H1 (cell line): ENCODE measurements at regions not wholly inside any gene's neighbourhood (a gene's known extent, or its start where the extent isn't known, plus 50 kb on each side); places are given as distances from the start of the nearest gene placed in this dataset.

ENCODE experiments used
- CTCF ChIA-PET: fragments of 300-600 bp; sonication (Branson Sonifier 250); formaldehyde crosslinking; loops from one replicate; lab custom pipeline; 2021; ENCODE audit not compliant: partially characterized antibody; lab: Charles Lee
- POLR2A ChIA-PET: fragments of 300-600 bp; sonication (Branson Sonifier 250); formaldehyde crosslinking; loops from one replicate; lab custom pipeline; 2021; ENCODE audit warnings: inconsistent platforms; ENCODE audit not compliant: partially characterized antibody; lab: Charles Lee
- DNase-seq, 2 experiments: peaks; one replicate each; pipeline versions ENCODE4 v3.0.0 to v3.0.0-alpha.2; 2010 to 2022; ENCODE audit warnings: low spot score in 2 of 2, low read depth in 1 of 2, mixed read lengths in 1 of 2
- FAIRE-seq: peaks from 2 replicates; lab custom pipeline; 2011; peaks lifted over from hg19 to GRCh38; lab: Jason Lieb, UNC
- H2AFZ ChIP-seq: 2 replicates; pipeline ENCODE4 v1.8.1; 2012; ENCODE audit warnings: low read length, inconsistent platforms
- H2AK5ac ChIP-seq: 2 replicates; pipeline ENCODE4 v1.6.1; 2013; ENCODE audit warnings: low read depth, low read length
- H2BK120ac ChIP-seq: replicated peaks from 2 replicates; pipeline ENCODE3; 2013; ENCODE audit warnings: low read depth, low read length, inconsistent platforms
- H2BK12ac ChIP-seq: 2 replicates; pipeline ENCODE4 v1.6.1; 2013; ENCODE audit warnings: low read depth, low read length
- H2BK15ac ChIP-seq: 2 replicates; pipeline ENCODE4 v1.6.1; 2013; ENCODE audit warnings: low read length
- H2BK20ac ChIP-seq: 2 replicates; pipeline ENCODE4 v1.6.1; 2013; ENCODE audit warnings: low read length
- H2BK5ac ChIP-seq: 2 replicates; pipeline ENCODE4 v1.6.1; 2013; ENCODE audit warnings: low read depth, low read length
- H3K14ac ChIP-seq: 2 replicates; pipeline ENCODE4 v1.6.1; 2013; ENCODE audit warnings: inconsistent platforms; ENCODE audit not compliant: insufficient read length
- H3K18ac ChIP-seq: 2 replicates; pipeline ENCODE4 v1.6.1; 2013; ENCODE audit warnings: low read length; ENCODE audit errors: extremely low read depth
- H3K23ac ChIP-seq: 2 replicates; pipeline ENCODE4 v1.6.1; 2013; ENCODE audit warnings: inconsistent platforms; ENCODE audit not compliant: insufficient read length
- H3K23me2 ChIP-seq: 2 replicates; pipeline ENCODE4 v1.6.1; 2013; ENCODE audit warnings: low read depth, low read length
- H3K27ac ChIP-seq: 2 replicates; pipeline ENCODE4 v1.6.1; 2011; ENCODE audit warnings: low read depth, low read length, inconsistent platforms
- H3K27me3 ChIP-seq, 4 experiments: replicated peaks in 1 of 4; 1 replicate in 1 of 4; 2 replicates in 3 of 4; pipeline versions ENCODE4 v1.6.1 to v1.8.1; 2011 to 2013; ENCODE audit warnings: low read length in 3 of 4, mild to moderate bottlenecking in 3 of 4, inconsistent platforms in 2 of 4, mixed read lengths in 2 of 4, moderate library complexity in 1 of 4; ENCODE audit not compliant: control insufficient read depth in 3 of 4, insufficient read depth in 3 of 4; ENCODE audit errors: extremely low read depth in 1 of 4
- H3K36me3 ChIP-seq, 4 experiments: 2 replicates each; pipeline versions ENCODE4 v1.6.1 to v1.8.1; 2011 to 2013; ENCODE audit warnings: mild to moderate bottlenecking in 4 of 4, low read length in 3 of 4, moderate library complexity in 2 of 4, control low read depth in 1 of 4, inconsistent platforms in 1 of 4; ENCODE audit not compliant: insufficient read depth in 4 of 4, control insufficient read depth in 2 of 4
- H3K4ac ChIP-seq: replicated peaks from 2 replicates; pipeline ENCODE3; 2013; ENCODE audit warnings: low read length, low read depth, mixed read lengths, inconsistent platforms; ENCODE audit not compliant: insufficient read length
- H3K4me1 ChIP-seq, 4 experiments: replicated peaks in 1 of 4; 1 replicate in 1 of 4; 2 replicates in 3 of 4; pipeline versions ENCODE4 v1.6.1 to v1.8.1; 2011 to 2013; ENCODE audit warnings: low read length in 3 of 4, inconsistent platforms in 2 of 4, mixed read lengths in 1 of 4; ENCODE audit not compliant: insufficient read depth in 4 of 4, control insufficient read depth in 3 of 4
- H3K4me2 ChIP-seq, 2 experiments: 2 replicates each; pipeline versions ENCODE4 v1.6.1 to v1.8.1; 2011 to 2013; ENCODE audit warnings: low read depth in 2 of 2, low read length in 2 of 2, control low read depth in 1 of 2, inconsistent platforms in 1 of 2, mild to moderate bottlenecking in 1 of 2; ENCODE audit not compliant: insufficient read depth in 1 of 2
- H3K4me3 ChIP-seq, 4 experiments: fragments of 200-600, 300-600 bp in 1 of 4; sonication (generic), shearing (Covaris generic), sonication (Bioruptor Twin) in 1 of 4; 2 replicates each; pipeline versions ENCODE4 v1.5.1 to v1.8.1; 2011 to 2016; ENCODE audit warnings: low read length in 4 of 4, low read depth in 3 of 4, control low read depth in 2 of 4, inconsistent platforms in 2 of 4, mild to moderate bottlenecking in 2 of 4, mixed read lengths in 1 of 4, moderate library complexity in 1 of 4; ENCODE audit not compliant: insufficient read depth in 2 of 4; ENCODE audit errors: extremely low read depth in 1 of 4
- H3K56ac ChIP-seq: replicated peaks from 2 replicates; pipeline ENCODE3; 2013; ENCODE audit warnings: low read depth, mild to moderate bottlenecking, mixed read lengths, low read length, inconsistent platforms; ENCODE audit not compliant: insufficient read length
- H3K79me1 ChIP-seq: 2 replicates; pipeline ENCODE4 v1.6.1; 2013; ENCODE audit warnings: low read depth, low read length, control low read depth
- H3K79me2 ChIP-seq, 2 experiments: 2 replicates each; pipeline versions ENCODE4 v1.6.1 to v1.8.1; 2012 to 2013; ENCODE audit warnings: low read length in 2 of 2, mild to moderate bottlenecking in 2 of 2, inconsistent platforms in 1 of 2; ENCODE audit not compliant: insufficient read depth in 2 of 2, control insufficient read depth in 1 of 2
- H3K9ac ChIP-seq, 4 experiments: replicated peaks in 1 of 4; 1 replicate in 1 of 4; 2 replicates in 3 of 4; pipeline versions ENCODE4 v1.6.1 to v1.8.1; 2011 to 2013; ENCODE audit warnings: low read depth in 3 of 4, low read length in 3 of 4, control low read depth in 2 of 4, mild to moderate bottlenecking in 2 of 4, moderate library complexity in 2 of 4, inconsistent platforms in 1 of 4; ENCODE audit errors: extremely low read depth in 1 of 4
- H3K9me3 ChIP-seq, 2 experiments: 2 replicates each; pipeline versions ENCODE4 v1.6.1 to v1.8.1; 2012 to 2013; ENCODE audit warnings: mild to moderate bottlenecking in 2 of 2, moderate library complexity in 2 of 2, control low read depth in 1 of 2, inconsistent platforms in 1 of 2, low read depth in 1 of 2, low read length in 1 of 2, mixed read lengths in 1 of 2; ENCODE audit not compliant: insufficient read depth in 2 of 2
- H4K20me1 ChIP-seq, 2 experiments: replicated peaks in 1 of 2; 2 replicates each; pipeline versions ENCODE3 to v1.8.1; 2011 to 2013; ENCODE audit warnings: inconsistent platforms in 2 of 2, low read length in 2 of 2, mild to moderate bottlenecking in 1 of 2; ENCODE audit not compliant: insufficient read depth in 2 of 2, control insufficient read depth in 1 of 2
- H4K5ac ChIP-seq: 2 replicates; pipeline ENCODE4 v1.6.1; 2013; ENCODE audit warnings: low read length, low read depth, mixed read lengths, inconsistent platforms; ENCODE audit not compliant: insufficient read length
- H4K8ac ChIP-seq: 2 replicates; pipeline ENCODE4 v1.8.0; 2013; ENCODE audit warnings: mild to moderate bottlenecking, moderate library complexity, low read length, inconsistent platforms; ENCODE audit not compliant: insufficient read depth; ENCODE audit errors: extremely low read depth
- H4K91ac ChIP-seq: replicated peaks from 2 replicates; pipeline ENCODE3; 2013; ENCODE audit warnings: low read length, mixed read lengths, inconsistent platforms; ENCODE audit not compliant: insufficient read length
- CBX5 ChIP-seq: fragments of 300-800, 300-1000 bp; sonication (generic); IDR thresholded peaks from 2 replicates; pipeline ENCODE4 v1.7.1; 2016; ENCODE audit warnings: antibody characterized with exemption, low read length, low read depth
- CEBPB ChIP-seq: IDR thresholded peaks from 2 replicates; pipeline ENCODE4 v1.6.1; 2012; ENCODE audit warnings: low read depth, low read length
- CHD1 ChIP-seq: IDR thresholded peaks from 2 replicates; pipeline ENCODE4 v1.6.1; 2012; ENCODE audit warnings: low read depth, low read length, improper control_type of control experiment
- HDAC2 ChIP-seq, 2 experiments: fragments of 300-600 bp in 1 of 2; sonication (generic) in 1 of 2; IDR thresholded peaks; 2 replicates each; pipeline ENCODE4 v1.6.1; 2011 to 2012; ENCODE audit warnings: low read depth in 2 of 2, low read length in 2 of 2, mild to moderate bottlenecking in 2 of 2, moderate library complexity in 2 of 2, borderline replicate concordance in 1 of 2, inconsistent platforms in 1 of 2
- POLR2A ChIP-seq, 2 experiments: IDR thresholded peaks; 1 replicate in 1 of 2; 2 replicates in 1 of 2; pipeline ENCODE4 v1.6.1; 2011; ENCODE audit warnings: low read depth in 2 of 2, low read length in 2 of 2, mild to moderate bottlenecking in 2 of 2; ENCODE audit errors: control extremely low read depth in 1 of 2
- RAD21 ChIP-seq, 2 experiments: IDR thresholded peaks in 1 of 2; conservative IDR thresholded peaks in 1 of 2; 2 replicates each; pipeline ENCODE4 v1.6.1; 2011; ENCODE audit warnings: low read depth in 2 of 2, low read length in 2 of 2, improper control_type of control experiment in 1 of 2, inconsistent platforms in 1 of 2, mild to moderate bottlenecking in 1 of 2, moderate library complexity in 1 of 2
- SAP30 ChIP-seq: fragments of 300-600 bp; sonication (generic); IDR thresholded peaks from 2 replicates; pipeline ENCODE4 v1.7.1; 2012; ENCODE audit warnings: low read length, moderate library complexity, mild to moderate bottlenecking, inconsistent platforms; ENCODE audit not compliant: insufficient read depth, insufficient replicate concordance
- SP4 ChIP-seq: IDR thresholded peaks from 2 replicates; pipeline ENCODE4 v1.6.1; 2012; ENCODE audit warnings: low read length, inconsistent platforms
- SRF ChIP-seq: IDR thresholded peaks from 2 replicates; pipeline ENCODE4 v1.6.1; 2011; ENCODE audit warnings: mild to moderate bottlenecking, low read depth, low read length, moderate library complexity
- SUZ12 ChIP-seq: fragments of 200-600 bp; sonication (generic); IDR thresholded peaks from 2 replicates; pipeline ENCODE4 v1.6.1; 2012; ENCODE audit warnings: mild to moderate bottlenecking, inconsistent platforms, low read length, moderate library complexity, mixed read lengths
- WGBS, 2 experiments: shearing (Covaris generic) in 1 of 2; methylation state at CpG; one replicate each; pipeline versions ENCODE4 v1.1.6 to v1.1.7; 2013 to 2015; ENCODE audit warnings: low lambda C conversion rate in 2 of 2, mixed read lengths in 2 of 2, inconsistent platforms in 1 of 2, low coverage in 1 of 2, missing lambda C conversion rate in 1 of 2; ENCODE audit not compliant: insufficient replicate concordance in 2 of 2, insufficient coverage in 1 of 2, insufficient read length in 1 of 2; ENCODE audit errors: extremely low coverage in 1 of 2, missing lambda C conversion rate in 1 of 2; 5-methylcytosine and 5-hydroxymethylcytosine counted together

DNA sequence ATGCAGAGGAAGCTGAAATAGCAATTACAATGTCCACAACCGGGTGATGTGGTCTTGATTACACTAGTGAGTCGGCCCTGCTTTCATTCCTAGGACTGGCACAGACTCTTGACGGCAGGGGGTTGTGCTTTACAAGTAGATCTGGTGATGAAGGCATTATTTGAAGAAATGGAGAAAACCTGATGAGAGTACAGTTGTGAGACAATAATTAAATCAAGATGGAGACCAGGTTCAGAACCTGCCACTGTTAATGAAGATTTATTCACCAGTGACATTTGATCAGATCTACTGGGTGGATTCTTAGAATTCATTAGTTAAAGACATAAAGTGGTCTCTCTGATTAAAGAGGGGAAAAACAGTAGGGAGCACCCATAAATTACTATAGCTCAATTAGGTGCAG, 747.2 kb downstream of the STPG2 start:
- no peaks in the 10 kb centered on the region for H3K23me2 ChIP-seq
- H3K4ac ChIP-seq = no peak overlapping the region
- H3K9me3 ChIP-seq = no peaks in the 10 kb centered on the region
- H2BK120ac ChIP-seq = no peak overlapping the region
- no peak overlapping the region for H3K9ac ChIP-seq
- H4K8ac ChIP-seq = no peak overlapping the region
- H4K20me1 ChIP-seq = no peaks in the 10 kb centered on the region
- no peak overlapping the region for H2BK12ac ChIP-seq
- no peak overlapping the region for H3K18ac ChIP-seq
- H3K56ac ChIP-seq = no peak overlapping the region
- H2BK15ac ChIP-seq = no peak overlapping the region
- CTCF ChIA-PET = interaction anchor here (0.6 to 0.9 kb wide), 2 partner anchors 121 to 505 kb away, joined by 3 to 5 read pairs; no protein-coding TSS in a partner anchor
- H3K4me1 ChIP-seq = no peaks in the 10 kb centered on the region
- H3K27ac ChIP-seq = no peak overlapping the region
- no peak for DNase-seq
- TF ChIP-seq SRF = no peak
- no peak for TF ChIP-seq SP4
- TF ChIP-seq SUZ12 = no peak
- TF ChIP-seq RAD21 (IDR thresholded peaks at IDR 0.05 in 1 of 2, conservative IDR thresholded peaks at IDR 0.05 in 1 of 2; ENCODE audit: low read depth in 2 of 2, low read length in 2 of 2) = no peak
- TF ChIP-seq CHD1 = no peak
- TF ChIP-seq HDAC2 (IDR thresholded peaks at IDR 0.05; ENCODE audit: borderline replicate concordance in 1 of 2, low read depth in 2 of 2, low read length in 2 of 2) = no peak
- no peak for TF ChIP-seq SAP30
- no peak for TF ChIP-seq CEBPB
- no peak for TF ChIP-seq POLR2A (IDR thresholded peaks at IDR 0.05; ENCODE audit: control extremely low read depth in 1 of 2, low read depth in 2 of 2, low read length in 2 of 2)
- no peak for TF ChIP-seq CBX5
- TF ChIP-seq, all 59 proteins: peak for 0
- WGBS, 2 experiments = 97% methylated on average over 3 of the region's 3 CpGs; no CpG with 5 or more reads in 1 of the 2 experiments
- Histone ChIP-seq H3K4me3 (no peak overlapping the region), H3K36me3 (no peaks in the 10 kb centered on the region), H4K91ac (no peak overlapping the region), H2BK20ac (no peak overlapping the region), H3K14ac (no peak overlapping the region), H2AK5ac (no peak overlapping the region), H3K79me2 (no peaks in the 10 kb centered on the region), H4K5ac (no peak overlapping the region), H3K23ac (no peak overlapping the region), H3K4me2 (no peak overlapping the region), H2BK5ac (no peak overlapping the region), H3K27me3 (no peaks in the 10 kb centered on the region), H3K79me1 (no peaks in the 10 kb centered on the region), H2AFZ (no peak overlapping the region)
- no peak for FAIRE-seq
- POLR2A ChIA-PET = no interaction called here
